ENCODE measurements at regions not wholly inside any gene's neighbourhood (a gene's known extent, or its start where the extent isn't known, plus 50 kb on each side); places are given as distances from the start of the nearest gene placed in this dataset.

DNA sequence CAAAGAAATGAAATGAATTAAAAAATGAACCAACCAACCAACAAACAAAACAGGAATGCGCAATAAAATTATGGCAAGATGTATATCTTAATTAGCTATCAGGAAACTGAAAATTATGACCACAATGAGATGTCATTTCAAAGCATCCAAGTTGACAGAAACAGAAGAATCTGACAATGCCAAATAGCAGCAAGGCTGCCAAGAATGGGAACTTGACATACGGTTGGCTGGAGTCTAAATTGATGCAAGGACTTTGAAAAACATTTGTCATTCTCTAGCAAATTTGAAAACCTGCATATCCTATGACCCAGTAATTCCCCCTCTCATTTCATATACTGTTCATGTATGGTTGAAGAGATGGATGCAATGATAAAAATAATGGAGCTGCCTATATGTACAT lies 1262.6 kb downstream of the TBC1D22A start:
- Histone ChIP-seq H3K9me3 (ENCODE audit: low read length) (no peaks in the 10 kb centered on the region), H3K27me3 (ENCODE audit: insufficient read depth, low read length) (peaks cover 2% of the 10 kb centered on the region), H3K4me1 (ENCODE audit: insufficient read depth, low read length) (no peaks in the 10 kb centered on the region), H3K4me3 (ENCODE audit: low read length) (no peak overlapping the region), H2AFZ (ENCODE audit: low read depth, low read length) (no peak overlapping the region), H3K36me3 (ENCODE audit: insufficient read depth, low read length) (no peaks in the 10 kb centered on the region)

- H3K36me3 ChIP-seq (ENCODE audit: insufficient read depth, low read length): no peaks in the 10 kb centered on the region
- no peaks in the 10 kb centered on the region for H3K9me3 ChIP-seq (ENCODE audit: low read length)
- no peak overlapping the region for H3K4me3 ChIP-seq (ENCODE audit: low read length)
- peaks cover 2% of the 10 kb centered on the region for H3K27me3 ChIP-seq (ENCODE audit: insufficient read depth, low read length)
- no peaks in the 10 kb centered on the region for H3K4me1 ChIP-seq (ENCODE audit: insufficient read depth, low read length)
- no peak overlapping the region for H2AFZ ChIP-seq (ENCODE audit: low read depth, low read length)
Measured at GRCh38 chr22:48021991-48022401, 1259.5 kb downstream of the TBC1D22A start.

DNA sequence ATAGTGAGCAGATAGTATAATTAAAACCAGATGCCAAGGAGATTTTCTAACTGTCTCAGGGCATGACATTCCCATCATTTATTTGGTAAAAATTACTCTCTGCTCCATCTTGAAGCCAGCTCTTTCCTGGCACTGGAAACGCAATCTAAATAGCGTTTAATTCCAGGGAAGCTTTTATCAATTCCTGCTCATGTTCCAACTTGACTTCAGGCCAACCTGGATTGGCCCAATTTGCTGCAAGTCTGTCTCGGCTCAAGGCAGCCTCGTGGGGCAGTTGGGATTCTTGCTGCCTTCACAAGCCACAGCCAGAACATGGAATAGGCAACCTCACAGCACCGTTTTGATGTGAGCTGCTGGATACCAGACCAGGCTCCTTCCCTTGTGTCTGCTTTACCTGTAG lies 1255.9 kb downstream of the TBC1D22A start:
- H3K36me3 ChIP-seq (ENCODE audit: insufficient read depth, low read length): no peaks in the 10 kb centered on the region
- H2AFZ ChIP-seq (ENCODE audit: low read depth, low read length): no peak overlapping the region
- H3K4me1 ChIP-seq (ENCODE audit: insufficient read depth, low read length): no peaks in the 10 kb centered on the region
- H3K4me3 ChIP-seq (ENCODE audit: low read length): no peak overlapping the region
- H3K27me3 ChIP-seq (ENCODE audit: insufficient read depth, low read length): no peaks in the 10 kb centered on the region
- H3K9me3 ChIP-seq (ENCODE audit: low read length): no peaks in the 10 kb centered on the region

DNA sequence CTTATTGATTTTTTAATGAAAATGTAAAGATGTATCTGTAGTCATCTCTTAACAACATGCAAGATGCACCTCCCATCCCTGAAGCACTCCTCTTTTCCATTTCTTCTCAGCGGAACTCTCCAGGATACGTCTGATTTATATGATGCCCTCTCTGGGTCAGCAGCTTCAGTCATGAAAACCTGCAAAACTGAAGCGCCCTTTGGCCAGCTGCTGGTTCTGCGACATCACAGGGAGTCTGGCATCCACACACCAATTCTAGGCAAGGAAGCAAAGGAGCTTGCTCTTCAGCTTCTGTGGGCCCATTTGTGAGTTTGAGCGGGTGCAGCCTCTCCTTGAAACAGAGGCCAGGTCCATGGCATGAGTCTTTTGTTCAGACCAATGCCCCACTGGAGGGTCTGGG lies 1253.3 kb downstream of the TBC1D22A start:
- no peaks in the 10 kb centered on the region for H3K27me3 ChIP-seq (ENCODE audit: insufficient read depth, low read length)
- H3K9me3 ChIP-seq (ENCODE audit: low read length): no peaks in the 10 kb centered on the region
- H3K4me3 ChIP-seq (ENCODE audit: low read length): no peak overlapping the region
- H3K36me3 ChIP-seq (ENCODE audit: insufficient read depth, low read length): no peaks in the 10 kb centered on the region
- no peak overlapping the region for H2AFZ ChIP-seq (ENCODE audit: low read depth, low read length)
- no peaks in the 10 kb centered on the region for H3K4me1 ChIP-seq (ENCODE audit: insufficient read depth, low read length)

DNA sequence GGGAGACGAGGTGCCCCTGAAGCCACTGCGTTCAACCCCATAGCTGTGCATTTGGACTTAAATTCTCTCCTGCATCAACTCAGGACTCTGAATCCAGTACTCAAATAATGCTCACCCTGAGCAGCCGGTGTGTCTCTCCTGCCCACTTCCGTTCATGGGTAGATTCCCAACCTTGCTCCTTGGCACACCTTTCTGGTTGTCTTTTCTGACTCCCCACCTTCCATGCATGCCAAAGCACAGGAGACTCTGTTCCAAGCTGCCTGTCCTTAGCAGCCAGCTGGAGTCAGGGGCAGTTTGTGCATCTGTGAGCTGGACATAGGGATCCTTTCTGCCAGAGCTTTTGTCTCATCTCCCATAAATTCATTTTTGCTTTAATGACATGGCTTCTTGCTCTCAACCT lies 1242.5 kb downstream of the TBC1D22A start:
- H3K4me1 ChIP-seq (ENCODE audit: insufficient read depth, low read length): no peaks in the 10 kb centered on the region
- H2AFZ ChIP-seq (ENCODE audit: low read depth, low read length): no peak overlapping the region
- H3K36me3 ChIP-seq (ENCODE audit: insufficient read depth, low read length): no peaks in the 10 kb centered on the region
- H3K4me3 ChIP-seq (ENCODE audit: low read length): no peak overlapping the region
- H3K27me3 ChIP-seq (ENCODE audit: insufficient read depth, low read length): no peaks in the 10 kb centered on the region
- H3K9me3 ChIP-seq (ENCODE audit: low read length): no peaks in the 10 kb centered on the region

DNA sequence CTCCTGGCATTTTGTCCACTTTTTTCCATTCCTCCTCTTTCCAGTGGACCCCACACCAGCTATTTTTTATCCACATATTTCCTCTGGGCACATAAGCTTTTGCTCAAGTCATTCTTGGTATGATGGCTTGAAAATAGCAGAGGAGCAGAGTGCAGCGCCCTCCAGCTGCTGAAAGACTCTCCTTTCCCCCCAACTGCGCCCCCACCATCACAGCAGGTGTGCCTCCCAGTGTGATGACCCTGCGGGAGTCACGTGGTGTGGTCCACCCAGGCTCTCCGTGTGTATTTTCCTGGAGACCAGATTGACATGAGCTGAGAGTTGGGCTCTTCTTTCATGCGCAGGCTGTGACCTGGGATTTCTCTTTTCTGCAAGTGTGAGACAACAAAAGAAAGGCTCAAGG lies 1241.6 kb downstream of the TBC1D22A start:
- no peak overlapping the region for H3K4me3 ChIP-seq (ENCODE audit: low read length)
- H3K36me3 ChIP-seq (ENCODE audit: insufficient read depth, low read length): no peaks in the 10 kb centered on the region
- no peaks in the 10 kb centered on the region for H3K9me3 ChIP-seq (ENCODE audit: low read length)
- H3K27me3 ChIP-seq (ENCODE audit: insufficient read depth, low read length): no peaks in the 10 kb centered on the region
- H2AFZ ChIP-seq (ENCODE audit: low read depth, low read length): no peak overlapping the region
- H3K4me1 ChIP-seq (ENCODE audit: insufficient read depth, low read length): no peaks in the 10 kb centered on the region

- Histone ChIP-seq H3K36me3 (ENCODE audit: insufficient read depth, low read length) (no peaks in the 10 kb centered on the region), H3K4me3 (ENCODE audit: low read length) (no peak overlapping the region), H3K4me1 (ENCODE audit: insufficient read depth, low read length) (no peaks in the 10 kb centered on the region), H2AFZ (ENCODE audit: low read depth, low read length) (no peak overlapping the region), H3K27me3 (ENCODE audit: insufficient read depth, low read length) (no peaks in the 10 kb centered on the region), H3K9me3 (ENCODE audit: low read length) (no peaks in the 10 kb centered on the region)
Measured at GRCh38 chr22:48001101-48001500, 1238.7 kb downstream of the TBC1D22A start.

DNA sequence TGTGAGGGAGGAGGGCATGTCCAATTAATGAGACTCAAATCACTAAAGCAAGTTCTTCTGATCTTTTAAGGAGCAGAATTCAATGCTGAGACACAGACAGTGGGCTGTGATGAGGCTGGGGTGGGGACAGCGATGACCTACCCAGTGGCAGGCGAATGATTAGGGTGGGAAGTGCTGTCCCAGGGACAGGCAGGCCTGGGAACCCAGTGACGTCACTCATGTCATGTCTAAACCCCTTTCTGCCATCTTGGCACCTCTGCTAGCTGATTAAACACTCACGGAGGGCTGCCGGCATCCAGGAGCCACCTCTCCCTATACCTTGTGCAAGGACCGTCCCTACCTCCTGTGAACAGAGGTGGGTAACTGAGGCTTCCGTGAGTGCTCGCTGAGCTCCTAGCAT lies 1235.2 kb downstream of the TBC1D22A start:
- Histone ChIP-seq H3K4me1 (ENCODE audit: insufficient read depth, low read length) (no peaks in the 10 kb centered on the region), H3K4me3 (ENCODE audit: low read length) (no peak overlapping the region), H3K27me3 (ENCODE audit: insufficient read depth, low read length) (no peaks in the 10 kb centered on the region), H2AFZ (ENCODE audit: low read depth, low read length) (no peak overlapping the region), H3K9me3 (ENCODE audit: low read length) (no peaks in the 10 kb centered on the region), H3K36me3 (ENCODE audit: insufficient read depth, low read length) (no peaks in the 10 kb centered on the region)

DNA sequence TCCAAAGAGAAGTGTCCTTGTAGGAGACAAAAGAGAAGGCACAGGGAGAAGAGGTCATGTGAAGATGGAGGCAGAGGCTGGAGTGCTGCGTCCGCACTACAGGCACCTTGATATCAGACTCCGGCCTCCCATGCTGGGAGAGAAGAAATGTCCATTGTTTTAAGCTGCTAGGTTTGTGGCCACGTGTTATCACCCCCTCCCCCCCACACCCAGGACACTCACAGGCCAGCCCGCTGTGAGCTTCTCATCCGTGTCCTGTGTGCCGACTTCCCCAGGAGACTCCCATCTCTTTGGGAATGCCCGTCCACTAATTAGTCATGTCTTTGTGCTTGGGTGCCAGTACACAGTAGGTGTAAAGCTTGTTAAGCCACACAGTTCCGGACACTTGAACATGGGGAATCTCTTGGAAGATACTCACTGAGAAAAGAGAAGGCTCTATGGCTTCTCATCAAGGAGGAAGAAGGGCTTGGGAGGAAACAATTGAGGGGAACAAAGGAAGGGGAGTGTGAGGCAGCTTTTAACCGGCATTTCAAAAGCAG lies 1234.7 kb downstream of the TBC1D22A start:
- Histone ChIP-seq H2AFZ (ENCODE audit: low read depth, low read length) (no peak overlapping the region), H3K9me3 (ENCODE audit: low read length) (no peaks in the 10 kb centered on the region)

DNA sequence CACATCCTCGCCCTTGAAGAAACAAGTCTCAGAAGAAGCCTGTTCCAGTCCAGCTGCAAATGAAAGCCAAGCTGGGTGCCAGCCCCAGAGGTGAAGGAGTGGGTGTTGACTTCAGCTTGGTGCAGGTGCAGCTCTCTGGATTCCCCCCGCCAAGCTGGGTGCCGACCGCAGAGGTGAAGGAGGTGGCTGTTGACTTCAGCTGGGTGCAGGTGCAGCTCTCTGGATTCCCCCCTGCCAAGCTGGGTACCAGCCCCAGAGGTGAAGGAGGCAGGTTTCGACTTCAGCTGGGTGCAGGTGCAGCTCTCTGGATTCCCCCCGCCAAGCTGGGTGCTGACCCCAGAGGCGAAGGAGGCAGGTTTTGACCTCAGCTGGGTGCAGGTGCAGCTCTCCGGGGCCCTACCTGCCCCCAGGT lies 1234.0 kb downstream of the TBC1D22A start:
- H3K36me3 ChIP-seq (ENCODE audit: insufficient read depth, low read length): no peaks in the 10 kb centered on the region
- no peak overlapping the region for H2AFZ ChIP-seq (ENCODE audit: low read depth, low read length)
- no peaks in the 10 kb centered on the region for H3K4me1 ChIP-seq (ENCODE audit: insufficient read depth, low read length)
- H3K4me3 ChIP-seq (ENCODE audit: low read length): no peak overlapping the region
- no peaks in the 10 kb centered on the region for H3K27me3 ChIP-seq (ENCODE audit: insufficient read depth, low read length)
- no peaks in the 10 kb centered on the region for H3K9me3 ChIP-seq (ENCODE audit: low read length)

More for the DNA sequence above, 1234.7 kb downstream of the TBC1D22A start:
- H3K36me3 ChIP-seq (ENCODE audit: insufficient read depth, low read length): no peaks in the 10 kb centered on the region
- H3K4me3 ChIP-seq (ENCODE audit: low read length): no peak overlapping the region
- H3K27me3 ChIP-seq (ENCODE audit: insufficient read depth, low read length): no peaks in the 10 kb centered on the region
- H3K4me1 ChIP-seq (ENCODE audit: insufficient read depth, low read length): no peaks in the 10 kb centered on the region

DNA sequence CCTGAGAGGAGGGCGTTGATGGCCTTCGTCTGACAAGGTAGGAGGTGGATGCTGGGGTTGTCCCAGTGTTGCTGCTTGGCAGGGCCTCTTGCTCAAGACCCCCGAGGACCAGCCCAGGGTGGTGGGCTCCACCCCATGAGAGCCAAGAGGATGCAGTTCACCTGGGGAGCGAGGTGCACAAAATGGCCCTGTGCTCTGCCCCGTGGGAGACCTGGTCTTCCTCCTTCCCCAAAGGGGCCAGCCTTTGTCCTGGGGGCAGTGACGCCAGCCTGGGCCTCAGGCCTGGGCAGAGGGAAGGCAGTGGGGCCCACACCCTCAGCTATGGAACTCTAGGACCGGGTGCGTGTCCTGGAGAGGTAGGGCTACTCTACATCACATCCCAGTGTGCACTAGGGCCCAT lies 1233.3 kb downstream of the TBC1D22A start:
- no peak overlapping the region for H2AFZ ChIP-seq (ENCODE audit: low read depth, low read length)
- H3K9me3 ChIP-seq (ENCODE audit: low read length): no peaks in the 10 kb centered on the region
- no peaks in the 10 kb centered on the region for H3K4me1 ChIP-seq (ENCODE audit: insufficient read depth, low read length)
- H3K4me3 ChIP-seq (ENCODE audit: low read length): no peak overlapping the region
- H3K27me3 ChIP-seq (ENCODE audit: insufficient read depth, low read length): no peaks in the 10 kb centered on the region
- H3K36me3 ChIP-seq (ENCODE audit: insufficient read depth, low read length): no peaks in the 10 kb centered on the region

DNA sequence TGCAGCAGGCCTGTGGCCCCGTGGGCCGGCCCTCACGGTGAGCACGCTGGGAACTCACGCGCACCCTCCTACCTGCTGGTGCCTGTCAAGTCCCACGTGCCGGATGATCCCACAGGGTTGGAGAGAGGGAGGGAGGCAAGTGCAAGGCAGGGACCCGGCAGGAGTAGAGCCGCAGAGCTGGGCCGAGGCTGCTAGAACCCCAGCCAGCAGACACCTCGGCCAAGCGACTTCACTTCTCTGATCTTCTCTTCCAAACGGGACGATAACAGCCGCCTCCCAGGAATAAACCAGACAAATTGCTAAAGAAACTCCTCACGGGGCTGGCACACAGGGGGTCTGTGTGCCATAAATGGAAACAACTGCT lies 1232.8 kb downstream of the TBC1D22A start:
- Histone ChIP-seq H3K27me3 (ENCODE audit: insufficient read depth, low read length) (no peaks in the 10 kb centered on the region), H3K4me1 (ENCODE audit: insufficient read depth, low read length) (no peaks in the 10 kb centered on the region), H2AFZ (ENCODE audit: low read depth, low read length) (no peak overlapping the region)

GRCh38 chr22:47994601-47995263 lies 1232.3 kb downstream of the TBC1D22A start:
- H3K9me3 ChIP-seq (ENCODE audit: low read length): no peaks in the 10 kb centered on the region
- no peaks in the 10 kb centered on the region for H3K27me3 ChIP-seq (ENCODE audit: insufficient read depth, low read length)
- no peak overlapping the region for H3K4me3 ChIP-seq (ENCODE audit: low read length)
- H3K36me3 ChIP-seq (ENCODE audit: insufficient read depth, low read length): no peaks in the 10 kb centered on the region
- H2AFZ ChIP-seq (ENCODE audit: low read depth, low read length): no peak overlapping the region
- no peaks in the 10 kb centered on the region for H3K4me1 ChIP-seq (ENCODE audit: insufficient read depth, low read length)

More for the DNA sequence above, 1232.8 kb downstream of the TBC1D22A start:
- H3K4me3 ChIP-seq (ENCODE audit: low read length): no peak overlapping the region
- no peaks in the 10 kb centered on the region for H3K9me3 ChIP-seq (ENCODE audit: low read length)
- H3K36me3 ChIP-seq (ENCODE audit: insufficient read depth, low read length): no peaks in the 10 kb centered on the region

DNA sequence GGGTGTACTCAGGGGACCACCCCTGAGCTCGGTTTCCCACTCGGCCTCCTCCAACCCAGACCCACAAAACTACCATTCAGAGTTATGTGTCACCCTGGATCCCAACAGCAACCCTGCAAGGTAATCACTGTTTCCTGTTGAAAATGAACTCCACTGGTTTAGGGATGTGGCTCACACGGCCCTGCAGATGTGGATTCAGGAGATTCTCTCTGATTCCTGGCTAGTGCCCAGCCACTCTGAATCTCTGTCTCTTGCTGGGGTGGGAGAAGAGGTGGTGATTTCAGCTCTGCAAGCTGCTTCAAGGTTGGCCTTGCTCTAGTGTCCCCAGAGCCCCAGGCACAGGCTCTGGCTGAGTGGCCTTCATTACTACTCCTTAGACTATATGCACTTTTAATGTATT lies 1231.6 kb downstream of the TBC1D22A start:
- no peaks in the 10 kb centered on the region for H3K36me3 ChIP-seq (ENCODE audit: insufficient read depth, low read length)
- H3K4me3 ChIP-seq (ENCODE audit: low read length): no peak overlapping the region
- H3K4me1 ChIP-seq (ENCODE audit: insufficient read depth, low read length): no peaks in the 10 kb centered on the region

More for the DNA sequence above, 1231.6 kb downstream of the TBC1D22A start:
- H3K27me3 ChIP-seq (ENCODE audit: insufficient read depth, low read length): no peaks in the 10 kb centered on the region
- H2AFZ ChIP-seq (ENCODE audit: low read depth, low read length): no peak overlapping the region
- H3K9me3 ChIP-seq (ENCODE audit: low read length): no peaks in the 10 kb centered on the region

All from neuron (in vitro differentiated cells).